ENCODE measurements at regions not wholly inside any gene's neighbourhood (a gene's known extent, or its start where the extent isn't known, plus 50 kb on each side); places are given as distances from the start of the nearest gene placed in this dataset.

DNA sequence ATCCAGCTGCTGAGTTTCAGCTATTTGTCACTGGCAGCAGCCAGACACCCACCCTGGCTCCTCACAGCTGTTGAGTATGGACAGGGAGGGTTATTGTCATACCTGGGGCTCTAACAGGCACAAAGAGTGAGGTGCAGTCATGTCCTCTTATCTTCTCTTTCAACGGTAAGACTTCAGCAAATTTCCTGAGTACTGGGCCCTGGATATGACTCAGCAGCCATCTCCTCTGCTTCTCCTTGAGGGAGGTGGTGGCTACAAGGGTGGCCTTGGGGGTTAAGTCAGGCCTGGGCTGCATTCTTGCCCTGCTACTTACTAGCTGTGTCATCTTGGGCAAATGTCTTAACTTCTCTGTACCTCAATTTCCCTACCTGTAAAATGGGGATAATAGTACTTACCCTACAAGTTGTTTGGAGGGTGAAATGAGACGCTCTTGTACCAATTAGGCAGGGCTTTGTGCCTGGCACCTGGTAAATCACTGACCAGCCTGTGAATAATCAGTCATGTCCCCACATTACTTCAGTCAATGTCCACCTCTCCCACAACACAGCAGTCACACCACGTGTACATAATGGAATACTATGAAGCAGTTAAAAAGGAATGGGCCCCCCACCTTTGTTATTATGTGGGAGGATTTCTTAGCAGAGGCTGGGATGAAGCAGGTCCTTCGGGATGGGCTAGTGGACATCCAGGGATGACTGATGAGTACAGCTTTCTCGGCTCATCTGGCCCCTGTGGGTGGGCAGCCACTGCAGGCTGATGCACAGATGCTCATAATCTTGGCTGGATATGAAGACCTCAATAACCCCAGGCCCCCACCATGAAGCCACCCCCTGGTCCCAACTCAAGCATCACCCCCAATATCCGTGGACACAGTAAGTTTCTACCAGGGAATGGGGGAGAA, 528.8 kb downstream of the SHQ1 start:
- no peak overlapping the region for H3K27ac ChIP-seq
- ChIA-PET POLR2A (ENCODE audit: low non-redundant PET) (no interaction called here), CTCF (no interaction called here)
- no peak for DNase-seq (ENCODE audit: low spot score)
- TF ChIP-seq, protein P1, sequence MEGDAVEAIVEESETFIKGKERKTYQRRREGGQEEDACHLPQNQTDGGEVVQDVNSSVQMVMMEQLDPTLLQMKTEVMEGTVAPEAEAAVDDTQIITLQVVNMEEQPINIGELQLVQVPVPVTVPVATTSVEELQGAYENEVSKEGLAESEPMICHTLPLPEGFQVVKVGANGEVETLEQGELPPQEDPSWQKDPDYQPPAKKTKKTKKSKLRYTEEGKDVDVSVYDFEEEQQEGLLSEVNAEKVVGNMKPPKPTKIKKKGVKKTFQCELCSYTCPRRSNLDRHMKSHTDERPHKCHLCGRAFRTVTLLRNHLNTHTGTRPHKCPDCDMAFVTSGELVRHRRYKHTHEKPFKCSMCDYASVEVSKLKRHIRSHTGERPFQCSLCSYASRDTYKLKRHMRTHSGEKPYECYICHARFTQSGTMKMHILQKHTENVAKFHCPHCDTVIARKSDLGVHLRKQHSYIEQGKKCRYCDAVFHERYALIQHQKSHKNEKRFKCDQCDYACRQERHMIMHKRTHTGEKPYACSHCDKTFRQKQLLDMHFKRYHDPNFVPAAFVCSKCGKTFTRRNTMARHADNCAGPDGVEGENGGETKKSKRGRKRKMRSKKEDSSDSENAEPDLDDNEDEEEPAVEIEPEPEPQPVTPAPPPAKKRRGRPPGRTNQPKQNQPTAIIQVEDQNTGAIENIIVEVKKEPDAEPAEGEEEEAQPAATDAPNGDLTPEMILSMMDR (conservative IDR thresholded peaks at IDR 0.05; ENCODE audit: low read depth), result no peak

DNA sequence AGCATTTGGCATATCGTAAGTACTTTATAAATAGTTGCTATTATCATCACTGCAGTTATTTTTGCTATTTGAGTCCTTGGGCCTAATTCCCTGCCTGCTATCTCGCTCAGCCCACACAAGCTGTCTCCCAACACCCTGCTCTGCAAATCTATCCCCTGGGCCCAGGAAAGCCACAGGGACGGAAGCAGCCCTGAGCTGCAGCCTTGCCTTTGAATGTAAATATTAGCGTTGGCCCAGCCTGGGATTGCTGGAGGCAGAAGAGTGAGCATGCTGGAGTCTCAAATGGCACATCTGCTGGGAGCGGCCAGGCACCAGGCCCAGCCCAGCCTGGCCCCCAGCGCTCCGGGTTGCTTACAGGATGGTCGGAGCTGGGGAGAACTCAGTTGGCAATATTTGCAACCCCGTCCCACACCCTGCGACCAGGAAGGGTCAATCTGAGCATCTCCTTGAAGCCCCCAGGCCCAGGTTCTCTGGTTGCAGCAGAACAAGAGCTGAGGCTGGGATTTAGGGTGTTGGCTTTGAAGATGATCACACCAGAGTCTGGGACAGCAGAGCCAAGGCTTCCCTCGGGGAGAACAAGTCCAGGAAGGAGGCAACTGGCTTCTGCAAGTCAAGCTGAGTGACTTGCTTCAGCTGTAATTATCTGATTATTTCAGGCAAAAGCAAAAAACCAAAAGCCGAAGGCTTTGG, 529.6 kb downstream of the SHQ1 start:
- no peak overlapping the region for H3K27ac ChIP-seq
- DNase-seq (ENCODE audit: low spot score), result no peak
- POLR2A ChIA-PET (ENCODE audit: low non-redundant PET), result no interaction called here
- TF ChIP-seq, protein P1 (conservative IDR thresholded peaks at IDR 0.05; ENCODE audit: low read depth), result no peak
- CTCF ChIA-PET, result no interaction called here

DNA sequence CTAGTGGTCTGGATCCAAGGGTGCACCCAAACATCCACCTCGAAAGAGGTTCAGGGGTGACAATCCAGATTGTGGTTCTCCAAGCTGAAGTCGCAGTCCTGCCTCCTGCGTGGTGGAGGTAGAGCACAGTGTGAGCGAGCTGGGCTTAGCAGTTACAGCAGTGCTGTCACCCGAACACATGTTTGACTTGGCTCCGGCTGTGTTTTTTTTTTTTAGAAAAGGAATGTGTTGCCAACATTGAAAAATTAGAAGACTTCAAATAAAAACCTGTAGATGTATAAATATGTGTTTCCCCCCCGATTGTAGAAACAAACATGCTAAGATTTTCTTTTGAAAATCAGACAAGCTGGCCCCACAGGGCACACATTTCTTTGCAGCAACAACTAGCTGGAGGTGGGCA, 530.8 kb downstream of the SHQ1 start:
- no peak overlapping the region for H3K27ac ChIP-seq
- TF ChIP-seq, protein P1 (conservative IDR thresholded peaks at IDR 0.05; ENCODE audit: low read depth), result no peak
- DNase-seq (ENCODE audit: low spot score), result no peak
- POLR2A ChIA-PET (ENCODE audit: low non-redundant PET), result no interaction called here
- CTCF ChIA-PET, result interaction anchor here (0.7 kb wide), 1 partner anchor 392 kb away, joined by 5 read pairs; no protein-coding TSS in a partner anchor

DNA sequence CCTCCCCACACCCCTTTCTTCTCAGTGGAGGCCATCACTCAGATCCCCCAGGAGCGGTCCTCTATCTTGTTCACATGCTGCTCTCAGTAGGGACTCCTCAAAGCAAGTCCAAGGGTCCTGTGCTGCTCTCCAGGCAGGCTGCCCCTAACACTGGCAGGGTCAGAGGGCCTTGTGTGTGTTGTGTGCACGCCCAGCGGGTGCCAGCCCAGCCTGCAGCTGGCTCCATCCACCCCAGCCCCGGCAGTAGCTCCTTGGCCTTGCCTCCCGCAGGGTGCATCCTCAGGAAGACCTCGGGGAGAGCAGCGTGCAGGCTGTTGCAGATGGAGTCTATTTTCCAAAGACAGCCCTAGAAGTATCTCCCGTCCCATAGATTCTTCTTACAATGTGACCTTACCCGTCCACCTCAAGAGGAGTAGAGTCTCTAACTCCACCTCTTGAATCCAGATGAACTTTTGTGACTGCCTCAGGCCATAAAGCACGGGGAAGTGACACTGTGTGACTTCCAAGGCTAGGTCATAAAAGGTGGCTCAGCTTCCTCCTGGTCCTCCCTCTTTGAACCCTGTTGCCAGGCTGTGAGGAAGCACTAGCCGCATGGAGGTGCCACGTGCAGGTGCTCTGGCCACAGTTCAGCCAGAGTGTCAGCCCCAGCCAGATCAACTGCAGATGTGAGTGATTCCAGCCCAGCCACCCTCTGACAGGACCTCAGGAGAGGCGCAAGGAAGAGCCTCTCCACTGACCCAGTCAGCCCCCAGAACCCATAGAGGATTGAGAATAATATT, 531.6 kb downstream of the SHQ1 start:
- DNase-seq (ENCODE audit: low spot score), result no peak
- no peak overlapping the region for H3K27ac ChIP-seq
- ChIA-PET CTCF (no interaction called here), POLR2A (ENCODE audit: low non-redundant PET) (no interaction called here)
- TF ChIP-seq, protein P1 (conservative IDR thresholded peaks at IDR 0.05; ENCODE audit: low read depth), result no peak

DNA sequence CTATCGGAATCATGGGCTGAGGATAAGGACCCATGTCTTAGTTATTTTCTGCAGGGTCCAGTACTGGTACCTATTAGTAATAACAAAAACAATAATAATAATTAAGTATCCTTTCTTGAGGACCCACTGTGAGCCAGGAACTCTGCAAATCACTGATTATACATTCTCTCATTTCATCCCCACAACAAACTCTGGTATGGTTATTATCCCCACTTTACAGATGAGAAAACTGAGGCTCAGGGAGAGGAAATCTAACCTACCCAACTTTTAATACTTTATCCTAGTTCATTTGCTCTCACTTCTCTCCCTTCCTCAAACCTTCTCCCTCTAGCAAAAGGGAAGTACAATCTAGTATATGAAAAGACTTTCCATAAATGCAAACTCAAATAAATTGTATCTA, 528.4 kb upstream of the PROK2 start:
- H3K27ac ChIP-seq, result no peak overlapping the region
- ChIA-PET POLR2A (ENCODE audit: low non-redundant PET) (no interaction called here), CTCF (no interaction called here)
- TF ChIP-seq, protein P1 (conservative IDR thresholded peaks at IDR 0.05; ENCODE audit: low read depth), result no peak
- no peak for DNase-seq (ENCODE audit: low spot score)

DNA sequence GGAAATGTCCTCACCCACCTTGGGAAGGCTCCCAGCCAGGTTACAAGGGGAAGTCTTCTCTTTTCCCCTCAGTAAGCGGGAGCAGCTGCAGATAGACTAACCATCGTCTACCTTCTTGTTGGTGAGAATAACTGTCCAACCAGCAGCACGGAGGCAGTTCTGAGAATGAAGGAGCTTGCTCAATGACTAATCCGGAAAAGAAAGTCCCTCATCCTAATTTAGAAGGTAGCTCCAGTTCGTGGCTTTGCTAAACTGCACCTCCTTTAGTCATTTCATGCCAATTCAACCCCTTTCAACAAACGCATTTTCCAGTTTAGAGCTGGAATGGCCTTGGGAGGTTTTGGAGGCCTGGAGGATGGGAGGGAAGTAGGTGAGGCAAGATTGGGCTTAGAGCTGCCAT, 527.4 kb upstream of the PROK2 start:
- no peak overlapping the region for H3K27ac ChIP-seq
- ChIA-PET POLR2A (ENCODE audit: low non-redundant PET) (no interaction called here), CTCF (interaction anchor here (0.6 kb wide), 1 partner anchor 20 kb away, joined by 3 read pairs; no protein-coding TSS in a partner anchor)
- DNase-seq (ENCODE audit: low spot score), result no peak
- TF ChIP-seq, protein P1 (conservative IDR thresholded peaks at IDR 0.05; ENCODE audit: low read depth), result no peak
